Caco-2 (cell line): ENCODE measurements at regions not wholly inside any gene's neighbourhood (a gene's known extent, or its start where the extent isn't known, plus 50 kb on each side); places are given as distances from the start of the nearest gene placed in this dataset.

ENCODE experiments used
- BruUV-seq: library from RNA; stranded (reverse); fragments of 400-500 nt; replicated peaks from 2 replicates; lab custom pipeline; 2021; lab: Mats Ljungman, UMichigan
- CTCF ChIA-PET: fragments of 300-600 bp; sonication (Branson Sonifier 250); formaldehyde crosslinking; loops from one replicate; lab custom pipeline; 2022; ENCODE audit warnings: antibody characterized with exemption; lab: Charles Lee
- POLR2A ChIA-PET: fragments of 300-600 bp; sonication (Branson Sonifier 250); formaldehyde crosslinking; loops from one replicate; lab custom pipeline; 2022; ENCODE audit warnings: antibody characterized with exemption; lab: Charles Lee
- DNase-seq, 2 experiments: peaks; one replicate each; pipeline versions ENCODE4 v3.0.0 to v3.0.0-alpha.2; 2020 to 2022
- H3K27me3 ChIP-seq: replicated peaks from 2 replicates; pipeline ENCODE4 v1.6.0; 2011; ENCODE audit warnings: low read length; ENCODE audit not compliant: control insufficient read depth, insufficient read depth
- H3K36me3 ChIP-seq: 2 replicates; pipeline ENCODE4 v1.5.1; 2011; ENCODE audit warnings: low read length; ENCODE audit not compliant: control insufficient read depth, insufficient read depth
- H3K4me1 ChIP-seq: fragments of 250-450 bp; sonication (Bioruptor Pico); 2 replicates; pipeline ENCODE4 v1.5.1; 2020; ENCODE audit warnings: mild to moderate bottlenecking
- H3K4me3 ChIP-seq: 2 replicates; pipeline ENCODE4 v1.5.1; 2011; ENCODE audit warnings: low read depth, mild to moderate bottlenecking, control low read depth, low read length
- H3K9me3 ChIP-seq: fragments of 250-450 bp; sonication (Bioruptor Pico); 2 replicates; pipeline ENCODE4 v1.5.1; 2020; ENCODE audit warnings: mild to moderate bottlenecking, moderate library complexity
- H3K27ac Mint-ChIP-seq: one replicate; pipeline ENCODE4 v1.8.0; 2022; ENCODE audit warnings: mixed read lengths; ENCODE audit not compliant: unreplicated experiment
- H3K27me3 Mint-ChIP-seq: one replicate; pipeline ENCODE4 v1.8.0; 2022; ENCODE audit warnings: mixed read lengths; ENCODE audit not compliant: insufficient read depth, unreplicated experiment
- H3K36me3 Mint-ChIP-seq: one replicate; pipeline ENCODE4 v1.8.0; 2022; ENCODE audit warnings: mild to moderate bottlenecking, mixed read lengths; ENCODE audit not compliant: insufficient read depth, unreplicated experiment
- H3K4me1 Mint-ChIP-seq: one replicate; pipeline ENCODE4 v1.8.0; 2022; ENCODE audit warnings: low read depth, mixed read lengths; ENCODE audit not compliant: unreplicated experiment
- H3K4me3 Mint-ChIP-seq: one replicate; pipeline ENCODE4 v1.8.0; 2022; ENCODE audit warnings: mild to moderate bottlenecking, moderate library complexity, mixed read lengths; ENCODE audit not compliant: unreplicated experiment
- H3K9me3 Mint-ChIP-seq: one replicate; pipeline ENCODE4 v1.8.0; 2022; ENCODE audit warnings: mixed read lengths; ENCODE audit not compliant: unreplicated experiment
- intact Hi-C: fragments of 100-400 bp; cut with micrococcal nuclease; formaldehyde crosslinking; loops from one replicate; pipeline ENCODE4 v1.10.0; 2022; ENCODE audit not compliant: unreplicated experiment
- TF ChIP-seq, protein P1 (sequence below), 2 experiments: fragments of 200-600 bp in 1 of 2; IDR thresholded peaks; 1 replicate in 1 of 2; 2 replicates in 1 of 2; pipeline versions ENCODE4 v1.5.1 to v1.8.0; 2011 to 2022; ENCODE audit warnings: antibody characterized with exemption in 1 of 2, control low read depth in 1 of 2, inconsistent platforms in 1 of 2, low read depth in 1 of 2, low read length in 1 of 2, mild to moderate bottlenecking in 1 of 2, moderate library complexity in 1 of 2; ENCODE audit not compliant: insufficient read depth in 1 of 2, severe bottlenecking in 1 of 2, unreplicated experiment in 1 of 2

- no peak overlapping the region for H3K4me3 ChIP-seq
- H3K4me1 ChIP-seq: no peaks in the 10 kb centered on the region
- no peaks in the 10 kb centered on the region for H3K36me3 ChIP-seq
- no peaks in the 10 kb centered on the region for H3K9me3 ChIP-seq
- CTCF ChIA-PET: no interaction called here
- POLR2A ChIA-PET: no interaction called here
- Mint-ChIP-seq H3K27ac (no peak overlapping the region), H3K27me3 (no peaks in the 10 kb centered on the region), H3K36me3 (peaks cover 2% of the 10 kb centered on the region), H3K9me3 (peaks cover 4% of the 10 kb centered on the region), H3K4me3 (no peak overlapping the region), H3K4me1 (no peaks in the 10 kb centered on the region)
- no peaks in the 10 kb centered on the region for H3K27me3 ChIP-seq
- no TSS peak for BruUV-seq
- TF ChIP-seq, protein P1, sequence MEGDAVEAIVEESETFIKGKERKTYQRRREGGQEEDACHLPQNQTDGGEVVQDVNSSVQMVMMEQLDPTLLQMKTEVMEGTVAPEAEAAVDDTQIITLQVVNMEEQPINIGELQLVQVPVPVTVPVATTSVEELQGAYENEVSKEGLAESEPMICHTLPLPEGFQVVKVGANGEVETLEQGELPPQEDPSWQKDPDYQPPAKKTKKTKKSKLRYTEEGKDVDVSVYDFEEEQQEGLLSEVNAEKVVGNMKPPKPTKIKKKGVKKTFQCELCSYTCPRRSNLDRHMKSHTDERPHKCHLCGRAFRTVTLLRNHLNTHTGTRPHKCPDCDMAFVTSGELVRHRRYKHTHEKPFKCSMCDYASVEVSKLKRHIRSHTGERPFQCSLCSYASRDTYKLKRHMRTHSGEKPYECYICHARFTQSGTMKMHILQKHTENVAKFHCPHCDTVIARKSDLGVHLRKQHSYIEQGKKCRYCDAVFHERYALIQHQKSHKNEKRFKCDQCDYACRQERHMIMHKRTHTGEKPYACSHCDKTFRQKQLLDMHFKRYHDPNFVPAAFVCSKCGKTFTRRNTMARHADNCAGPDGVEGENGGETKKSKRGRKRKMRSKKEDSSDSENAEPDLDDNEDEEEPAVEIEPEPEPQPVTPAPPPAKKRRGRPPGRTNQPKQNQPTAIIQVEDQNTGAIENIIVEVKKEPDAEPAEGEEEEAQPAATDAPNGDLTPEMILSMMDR (IDR thresholded peaks at IDR 0.05; ENCODE audit: insufficient read depth in 1 of 2, low read depth in 1 of 2, low read length in 1 of 2, severe bottlenecking in 1 of 2, unreplicated experiment in 1 of 2): no peak
- intact Hi-C loops: no loop called here
- DNase-seq: no peak
Measured at GRCh38 chr13:104530741-104531140, 1464.5 kb upstream of the SLC10A2 start.

DNA sequence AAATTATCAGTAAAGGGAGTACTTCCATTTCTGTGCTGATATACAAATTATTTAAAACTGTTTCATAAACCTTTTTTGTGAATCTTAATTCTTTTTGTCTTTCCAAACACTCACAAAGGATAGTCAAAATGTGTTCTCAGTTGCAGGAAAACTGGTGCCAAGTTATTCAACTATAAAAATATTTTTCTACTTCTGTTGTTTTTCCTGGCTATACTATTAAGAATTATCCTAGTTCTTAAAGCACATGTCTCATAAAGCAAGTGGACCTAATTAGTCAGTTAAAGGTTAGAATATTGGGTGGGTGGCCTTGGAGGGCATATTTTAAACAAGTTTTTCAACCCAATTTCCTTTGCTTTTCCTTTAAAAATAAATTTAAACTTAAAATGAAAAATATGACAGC lies 1460.3 kb upstream of the SLC10A2 start:
- POLR2A ChIA-PET: no interaction called here
- H3K27ac Mint-ChIP-seq: no peak overlapping the region
- H3K9me3 Mint-ChIP-seq: peaks cover 9% of the 10 kb centered on the region
- BruUV-seq: no TSS peak
- CTCF ChIA-PET: no interaction called here
- intact Hi-C loops: no loop called here
- no peaks in the 10 kb centered on the region for H3K4me1 ChIP-seq
- H3K27me3 Mint-ChIP-seq: no peaks in the 10 kb centered on the region
- TF ChIP-seq, protein P1 (IDR thresholded peaks at IDR 0.05; ENCODE audit: insufficient read depth in 1 of 2, low read depth in 1 of 2, low read length in 1 of 2, severe bottlenecking in 1 of 2, unreplicated experiment in 1 of 2): no peak
- peaks cover 5% of the 10 kb centered on the region for H3K36me3 Mint-ChIP-seq
- no peak overlapping the region for H3K4me3 Mint-ChIP-seq
- H3K27me3 ChIP-seq: no peaks in the 10 kb centered on the region
- DNase-seq: no peak
- no peaks in the 10 kb centered on the region for H3K36me3 ChIP-seq
- no peaks in the 10 kb centered on the region for H3K9me3 ChIP-seq
- H3K4me1 Mint-ChIP-seq: no peaks in the 10 kb centered on the region
- H3K4me3 ChIP-seq: no peak overlapping the region

- H3K4me3 Mint-ChIP-seq: no peak overlapping the region
- DNase-seq: no peak
- peaks cover 9% of the 10 kb centered on the region for H3K9me3 Mint-ChIP-seq
- Histone ChIP-seq H3K9me3 (no peaks in the 10 kb centered on the region), H3K27me3 (no peaks in the 10 kb centered on the region), H3K4me1 (no peaks in the 10 kb centered on the region), H3K36me3 (no peaks in the 10 kb centered on the region), H3K4me3 (no peak overlapping the region)
- H3K4me1 Mint-ChIP-seq: no peaks in the 10 kb centered on the region
- peaks cover 3% of the 10 kb centered on the region for H3K27me3 Mint-ChIP-seq
- H3K36me3 Mint-ChIP-seq: peaks cover 5% of the 10 kb centered on the region
- BruUV-seq: no TSS peak
- TF ChIP-seq, protein P1 (IDR thresholded peaks at IDR 0.05; ENCODE audit: insufficient read depth in 1 of 2, low read depth in 1 of 2, low read length in 1 of 2, severe bottlenecking in 1 of 2, unreplicated experiment in 1 of 2): no peak
- CTCF ChIA-PET: no interaction called here
- H3K27ac Mint-ChIP-seq: no peak overlapping the region
- intact Hi-C loops: no loop called here
- POLR2A ChIA-PET: no interaction called here
Measured at GRCh38 chr13:104525467-104525866, 1459.2 kb upstream of the SLC10A2 start.
